ENCODE measurements at regions not wholly inside any gene's neighbourhood (a gene's known extent, or its start where the extent isn't known, plus 50 kb on each side); places are given as distances from the start of the nearest gene placed in this dataset.

GRCh38 chr6:4653141-4653540, 123.1 kb upstream of the CDYL start:
- no peak overlapping the region for H3K27ac ChIP-seq
- TF ChIP-seq, protein P1, sequence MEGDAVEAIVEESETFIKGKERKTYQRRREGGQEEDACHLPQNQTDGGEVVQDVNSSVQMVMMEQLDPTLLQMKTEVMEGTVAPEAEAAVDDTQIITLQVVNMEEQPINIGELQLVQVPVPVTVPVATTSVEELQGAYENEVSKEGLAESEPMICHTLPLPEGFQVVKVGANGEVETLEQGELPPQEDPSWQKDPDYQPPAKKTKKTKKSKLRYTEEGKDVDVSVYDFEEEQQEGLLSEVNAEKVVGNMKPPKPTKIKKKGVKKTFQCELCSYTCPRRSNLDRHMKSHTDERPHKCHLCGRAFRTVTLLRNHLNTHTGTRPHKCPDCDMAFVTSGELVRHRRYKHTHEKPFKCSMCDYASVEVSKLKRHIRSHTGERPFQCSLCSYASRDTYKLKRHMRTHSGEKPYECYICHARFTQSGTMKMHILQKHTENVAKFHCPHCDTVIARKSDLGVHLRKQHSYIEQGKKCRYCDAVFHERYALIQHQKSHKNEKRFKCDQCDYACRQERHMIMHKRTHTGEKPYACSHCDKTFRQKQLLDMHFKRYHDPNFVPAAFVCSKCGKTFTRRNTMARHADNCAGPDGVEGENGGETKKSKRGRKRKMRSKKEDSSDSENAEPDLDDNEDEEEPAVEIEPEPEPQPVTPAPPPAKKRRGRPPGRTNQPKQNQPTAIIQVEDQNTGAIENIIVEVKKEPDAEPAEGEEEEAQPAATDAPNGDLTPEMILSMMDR (conservative IDR thresholded peaks at IDR 0.05): no peak

- no peak overlapping the region for H3K27ac ChIP-seq
- TF ChIP-seq, protein P1 (conservative IDR thresholded peaks at IDR 0.05): no peak
Observed at GRCh38 chr6:4651831-4652467, 124.3 kb upstream of the CDYL start.

- TF ChIP-seq, protein P1 (conservative IDR thresholded peaks at IDR 0.05): no peak
- no peak overlapping the region for H3K27ac ChIP-seq
Observed at GRCh38 chr6:4649728-4650127, 126.5 kb upstream of the CDYL start.

GRCh38 chr6:4647414-4648365, 128.5 kb upstream of the CDYL start:
- TF ChIP-seq, protein P1 (conservative IDR thresholded peaks at IDR 0.05): no peak

GRCh38 chr6:4645713-4646360, 130.4 kb upstream of the CDYL start:
- no peak overlapping the region for H3K27ac ChIP-seq
- TF ChIP-seq, protein P1 (conservative IDR thresholded peaks at IDR 0.05): no peak

More at GRCh38 chr6:4647414-4648365, 128.5 kb upstream of the CDYL start:
- H3K27ac ChIP-seq: peak overlapping the region; percentile 28; the same call in 1 of the 2 replicates

DNA sequence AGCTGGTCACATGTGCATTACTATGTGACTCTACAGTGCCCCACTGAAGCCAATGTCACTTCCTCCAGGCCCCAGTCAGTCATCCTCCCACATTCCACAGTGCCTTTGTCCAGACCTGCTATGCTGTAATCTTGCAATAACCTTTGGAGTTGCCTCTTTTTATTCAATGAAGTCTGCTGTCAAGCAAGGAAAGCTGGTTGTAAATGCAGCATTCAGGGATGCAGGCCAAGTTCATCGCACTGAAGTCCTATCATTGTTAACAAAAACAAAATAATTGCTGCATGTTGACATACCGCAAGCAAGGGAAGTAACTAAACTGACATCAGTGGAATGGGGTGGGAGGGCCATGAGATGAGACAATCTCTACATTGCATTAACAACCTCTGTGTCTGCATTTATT, 131.2 kb upstream of the CDYL start:
- TF ChIP-seq, protein P1 (conservative IDR thresholded peaks at IDR 0.05): no peak
- H3K27ac ChIP-seq: no peak overlapping the region

- TF ChIP-seq, protein P1 (conservative IDR thresholded peaks at IDR 0.05): no peak
- no peak overlapping the region for H3K27ac ChIP-seq
Observed at GRCh38 chr6:4641461-4641860, 134.7 kb upstream of the CDYL start.

Measured in VCaP (cell line).